GM18909 (cell line): ENCODE measurements at regions not wholly inside any gene's neighbourhood (a gene's known extent, or its start where the extent isn't known, plus 50 kb on each side); places are given as distances from the start of the nearest gene placed in this dataset.

ENCODE experiments used
- ATAC-seq: cut with Tn5 transposase; IDR thresholded peaks from one replicate; pipeline ENCODE4 v1.9.1; 2021; ENCODE audit warnings: mild to moderate bottlenecking; ENCODE audit not compliant: unreplicated experiment, poor library complexity

- no peak for ATAC-seq
These were observed 211.4 kb upstream of the CCDC150 start for GRCh38 chr2:196427986-196428634.

- no peak for ATAC-seq
These were observed 208.4 kb upstream of the CCDC150 start for GRCh38 chr2:196431076-196431475.

- ATAC-seq: no peak
These were observed 207.6 kb upstream of the CCDC150 start for GRCh38 chr2:196431957-196432356.

GRCh38 chr2:196433116-196433515 lies 206.4 kb upstream of the CCDC150 start:
- ATAC-seq: no peak

GRCh38 chr2:196434217-196434616 lies 205.3 kb upstream of the CCDC150 start:
- ATAC-seq: no peak

- ATAC-seq: no peak
These were observed 204.3 kb upstream of the CCDC150 start for GRCh38 chr2:196435189-196435588.

GRCh38 chr2:196437626-196438025 lies 201.9 kb upstream of the CCDC150 start:
- ATAC-seq: no peak

- ATAC-seq: no peak
These were observed 199.8 kb upstream of the CCDC150 start for GRCh38 chr2:196439760-196440159.

GRCh38 chr2:196440413-196440812 lies 199.1 kb upstream of the CCDC150 start:
- ATAC-seq: no peak

GRCh38 chr2:196441527-196441926 lies 198.0 kb upstream of the CCDC150 start:
- ATAC-seq: no peak

- no peak for ATAC-seq
These were observed 197.3 kb upstream of the CCDC150 start for GRCh38 chr2:196442211-196442610.

GRCh38 chr2:196444442-196444841 lies 195.1 kb upstream of the CCDC150 start:
- no peak for ATAC-seq

- no peak for ATAC-seq
These were observed 193.5 kb upstream of the CCDC150 start for GRCh38 chr2:196445991-196446390.

GRCh38 chr2:196448407-196449079 lies 191.0 kb upstream of the CCDC150 start:
- ATAC-seq: no peak

GRCh38 chr2:196449083-196449482 lies 190.4 kb upstream of the CCDC150 start:
- no peak for ATAC-seq

- no peak for ATAC-seq
These were observed 186.8 kb upstream of the CCDC150 start for GRCh38 chr2:196452758-196453157.

- peak; percentile 75 for ATAC-seq
These were observed 185.9 kb upstream of the CCDC150 start for GRCh38 chr2:196453613-196454047.

GRCh38 chr2:196454492-196454891 lies 185.0 kb upstream of the CCDC150 start:
- ATAC-seq: no peak

- ATAC-seq: no peak
These were observed 180.0 kb upstream of the CCDC150 start for GRCh38 chr2:196459539-196459938.

- ATAC-seq: no peak
These were observed 175.8 kb upstream of the CCDC150 start for GRCh38 chr2:196463706-196464105.

GRCh38 chr2:196464311-196464710 lies 175.2 kb upstream of the CCDC150 start:
- no peak for ATAC-seq

- ATAC-seq: no peak
These were observed 172.9 kb upstream of the CCDC150 start for GRCh38 chr2:196466581-196466980.
